NCI-H146 (cell line): ENCODE measurements at regions not wholly inside any gene's neighbourhood (a gene's known extent, or its start where the extent isn't known, plus 50 kb on each side); places are given as distances from the start of the nearest gene placed in this dataset.
"Not testable (repeated sequence)": the region's sequence is repeated elsewhere in the genome, so short reads cannot be mapped to it uniquely, and the experiment has no call there.

Source experiments
- DNase-seq: peaks from one replicate; lab custom pipeline; 2025; lab: John Stamatoyannopoulos, UW

DNA sequence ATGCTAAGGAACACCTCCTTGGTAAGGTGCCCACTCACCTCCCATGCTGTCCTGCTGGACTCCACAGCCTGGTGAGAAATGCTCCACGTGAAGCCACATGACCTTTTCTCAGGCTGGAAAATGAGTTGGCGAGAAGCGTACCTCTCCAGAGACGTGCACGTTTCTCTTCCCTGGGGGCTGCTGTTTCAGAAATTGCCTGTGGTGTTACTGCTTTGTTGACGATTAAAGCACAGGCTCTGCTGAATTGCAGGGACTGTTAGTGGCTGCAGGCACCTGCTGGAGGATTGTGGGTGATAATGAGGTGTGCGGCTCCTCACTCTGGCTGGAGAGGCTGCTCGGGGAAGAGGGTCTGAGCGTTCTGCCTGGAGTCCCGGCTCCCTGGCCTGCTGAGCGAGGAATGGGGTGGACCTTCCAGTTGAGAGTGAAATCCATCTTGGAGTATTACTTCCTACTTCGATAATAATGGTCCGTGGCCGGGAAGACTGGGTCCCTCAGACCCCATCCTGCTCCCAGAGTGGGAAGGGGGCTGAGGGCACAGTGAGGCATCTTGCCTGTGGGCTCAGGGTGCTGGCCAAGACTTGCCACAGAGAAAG, 199.3 kb upstream of the HDAC4 start:
- DNase-seq = no peak

DNA sequence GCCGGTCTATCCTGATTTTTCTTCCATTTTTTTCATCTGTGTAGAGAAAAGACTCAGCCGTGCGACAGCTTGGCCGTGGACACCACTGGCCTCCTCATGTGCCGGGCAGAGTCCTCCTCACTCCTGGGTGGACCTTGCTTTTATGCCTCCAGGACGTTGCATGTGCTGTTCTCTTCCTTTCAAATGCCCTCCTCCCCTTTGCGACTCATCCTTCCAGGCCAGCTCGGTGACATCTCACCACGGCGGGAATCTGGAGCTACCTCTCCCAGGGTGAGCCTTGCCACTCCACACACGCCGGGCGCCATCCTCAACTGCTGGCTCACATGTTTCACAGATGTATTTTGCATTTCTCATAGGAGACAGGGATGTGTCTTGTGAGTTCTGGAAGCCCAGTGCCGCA, 198.5 kb upstream of the HDAC4 start:
- DNase-seq = no peak

DNA sequence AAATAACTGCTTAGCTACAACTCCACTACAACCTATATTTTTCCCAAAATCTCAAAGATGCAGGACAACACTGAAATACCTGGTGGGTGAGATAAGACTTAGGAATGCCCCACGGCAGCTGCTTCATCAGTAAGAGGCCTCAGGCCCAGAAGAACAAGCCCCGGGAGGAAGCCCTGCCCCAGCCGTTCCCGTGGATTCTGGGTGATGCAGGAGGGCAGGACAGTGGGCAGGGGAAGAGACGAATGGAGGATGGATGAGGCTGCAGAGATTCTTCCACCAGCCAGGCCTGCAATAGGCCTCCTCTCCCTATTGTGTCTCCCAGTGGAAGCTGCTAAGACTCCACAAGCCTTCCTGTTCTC, 197.9 kb upstream of the HDAC4 start:
- DNase-seq = no peak

DNA sequence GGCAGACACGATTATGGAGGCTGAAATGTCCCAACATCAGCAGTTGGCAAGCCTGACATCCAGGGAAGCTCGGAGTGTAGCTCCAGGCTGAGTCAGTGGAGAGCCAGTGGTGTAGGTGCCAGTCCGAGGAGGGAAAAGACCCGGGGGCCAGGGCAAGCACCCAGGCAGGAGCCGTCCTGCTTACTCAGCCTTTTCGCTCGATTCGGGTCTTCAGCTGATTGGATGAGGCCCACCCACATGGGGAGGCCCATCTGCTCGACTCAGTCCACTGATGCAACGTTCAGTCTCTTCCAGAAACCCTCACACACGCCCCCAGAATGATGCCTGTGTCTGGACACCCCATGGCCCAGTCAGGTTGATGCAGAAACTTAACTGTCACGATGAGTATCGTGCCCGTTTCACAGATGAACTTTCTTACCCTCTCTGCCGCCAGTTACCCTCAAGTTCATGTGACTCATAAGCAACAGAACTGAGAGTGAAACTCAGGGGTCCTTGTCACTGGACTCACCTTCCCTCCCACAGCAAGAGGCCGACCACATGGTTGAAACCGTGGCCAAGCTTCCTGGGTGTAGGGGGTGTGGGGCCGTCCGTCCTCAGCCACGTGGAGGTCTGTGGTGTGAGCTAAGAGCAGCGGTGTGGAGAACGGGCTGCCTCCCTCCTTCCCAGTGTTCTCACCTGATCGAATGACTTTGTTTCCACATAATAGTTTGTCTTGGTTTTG, 197.4 kb upstream of the HDAC4 start:
- DNase-seq = no peak

DNA sequence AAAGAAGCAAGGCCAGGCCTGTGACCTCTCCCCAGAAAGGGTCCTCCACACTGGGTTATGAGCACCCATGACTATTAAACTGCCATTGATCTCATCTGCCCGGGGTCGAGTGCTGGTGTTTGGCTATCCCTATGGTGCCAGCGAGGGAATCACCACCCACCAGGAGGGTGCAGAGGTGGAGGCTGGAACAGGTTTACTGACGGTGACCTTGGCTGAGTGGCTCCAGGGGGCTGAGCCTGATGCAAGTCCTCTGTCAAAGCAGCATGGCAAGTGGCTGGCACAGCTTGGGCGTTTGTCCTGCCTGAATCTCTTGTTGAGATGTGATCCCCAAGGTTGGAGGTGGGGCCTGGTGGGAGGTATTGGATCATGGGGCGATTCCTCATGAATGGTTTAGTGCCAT, 196.4 kb upstream of the HDAC4 start:
- no peak for DNase-seq

DNA sequence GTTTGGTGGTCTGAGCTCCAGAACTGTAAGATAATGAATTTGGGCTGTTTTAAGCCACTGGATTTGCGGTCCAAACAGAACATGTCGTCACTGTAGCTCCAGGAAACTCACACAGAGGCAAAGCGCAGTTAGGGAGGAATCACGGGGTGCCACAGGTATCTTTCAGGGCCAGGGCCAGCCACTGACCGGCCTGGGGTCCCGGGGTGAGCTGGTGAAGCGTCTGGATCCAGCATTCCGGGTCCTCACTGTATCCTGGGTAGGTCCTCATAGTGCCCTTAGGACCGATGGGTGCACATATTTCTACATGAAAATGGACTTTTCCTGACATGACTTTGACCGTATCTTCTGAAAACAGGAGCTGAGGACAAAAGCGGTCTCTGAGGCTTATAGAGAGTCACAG, 196.0 kb upstream of the HDAC4 start:
- DNase-seq = no peak

DNA sequence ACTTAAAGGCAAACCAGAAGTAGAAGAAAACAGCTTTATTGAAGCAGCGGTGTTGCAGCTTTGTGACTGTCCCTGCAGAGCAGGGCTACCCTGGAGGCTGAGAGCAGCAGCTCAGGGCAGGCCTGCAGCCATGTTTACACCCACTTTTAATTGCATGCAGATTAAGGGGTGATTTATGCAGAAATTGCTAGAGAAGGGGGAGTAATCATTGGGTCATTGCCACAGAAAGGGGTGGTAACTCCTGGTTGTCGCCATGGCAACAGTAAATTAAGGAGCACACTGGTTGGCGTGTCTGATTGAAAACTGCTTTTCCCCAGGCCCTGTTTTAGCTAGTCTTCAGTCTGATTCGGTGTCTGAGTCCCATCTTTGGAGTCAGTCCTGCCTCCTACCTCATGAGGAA, 195.4 kb upstream of the HDAC4 start:
- DNase-seq = no peak

DNA sequence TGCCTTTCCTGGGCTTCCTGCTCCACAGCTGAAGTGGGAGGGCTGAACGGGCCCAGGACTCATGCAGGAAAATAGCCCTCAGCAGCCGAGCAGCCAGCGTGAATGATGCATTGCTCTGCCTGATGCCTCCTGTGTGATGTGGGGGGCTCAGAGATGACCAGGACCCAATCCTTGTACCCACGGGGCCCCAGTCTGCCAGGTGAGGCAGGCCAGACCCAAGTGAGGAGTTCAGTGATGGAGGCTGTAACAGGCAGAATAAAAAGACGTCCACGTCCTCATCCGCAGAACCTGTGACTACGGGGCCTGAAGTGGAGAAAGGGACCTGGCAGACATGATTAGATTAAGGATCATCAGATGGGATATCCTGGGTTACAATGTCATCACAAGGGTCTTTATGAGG, 194.9 kb upstream of the HDAC4 start:
- DNase-seq = no peak

DNA sequence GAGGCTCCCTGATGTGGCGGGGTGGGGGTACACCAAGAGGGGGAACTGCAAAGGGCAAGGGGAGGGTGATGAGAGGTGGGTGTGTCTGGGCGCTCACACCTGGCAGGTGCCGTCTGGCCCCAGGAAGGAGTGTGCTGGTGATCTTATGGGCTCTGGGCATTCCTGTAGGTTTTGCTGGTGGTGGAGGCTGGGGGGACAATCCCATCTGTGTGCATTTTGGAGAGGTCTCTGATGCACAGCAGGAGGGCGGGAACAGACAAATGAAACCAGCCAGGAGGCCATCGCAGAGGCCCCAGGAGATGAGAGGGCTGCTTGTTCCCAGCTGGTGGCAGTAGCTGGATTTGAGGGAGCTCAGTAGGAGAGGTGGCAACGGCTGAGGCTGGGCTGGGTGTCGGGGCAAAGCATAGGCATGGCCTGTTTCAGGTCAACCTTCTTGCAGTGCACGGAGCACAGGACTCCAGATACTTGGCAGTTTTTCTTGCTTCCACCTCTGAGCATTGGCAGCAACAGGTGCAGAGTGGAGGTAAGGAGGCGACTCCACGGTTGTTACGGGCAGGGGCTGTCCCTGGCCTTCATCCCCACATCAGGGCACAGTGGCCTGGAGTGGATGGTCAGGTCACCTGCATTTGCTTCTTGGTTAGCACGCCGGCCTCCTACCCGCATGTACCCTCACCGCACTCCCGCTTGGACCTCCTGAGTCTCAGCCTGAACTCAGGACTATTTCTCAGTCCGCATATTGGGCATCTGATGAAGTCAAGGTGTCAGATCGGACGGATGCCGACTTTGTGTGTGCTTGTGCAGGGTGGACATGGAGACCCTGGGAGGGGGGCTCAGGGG, 194.2 kb upstream of the HDAC4 start:
- no peak for DNase-seq

DNA sequence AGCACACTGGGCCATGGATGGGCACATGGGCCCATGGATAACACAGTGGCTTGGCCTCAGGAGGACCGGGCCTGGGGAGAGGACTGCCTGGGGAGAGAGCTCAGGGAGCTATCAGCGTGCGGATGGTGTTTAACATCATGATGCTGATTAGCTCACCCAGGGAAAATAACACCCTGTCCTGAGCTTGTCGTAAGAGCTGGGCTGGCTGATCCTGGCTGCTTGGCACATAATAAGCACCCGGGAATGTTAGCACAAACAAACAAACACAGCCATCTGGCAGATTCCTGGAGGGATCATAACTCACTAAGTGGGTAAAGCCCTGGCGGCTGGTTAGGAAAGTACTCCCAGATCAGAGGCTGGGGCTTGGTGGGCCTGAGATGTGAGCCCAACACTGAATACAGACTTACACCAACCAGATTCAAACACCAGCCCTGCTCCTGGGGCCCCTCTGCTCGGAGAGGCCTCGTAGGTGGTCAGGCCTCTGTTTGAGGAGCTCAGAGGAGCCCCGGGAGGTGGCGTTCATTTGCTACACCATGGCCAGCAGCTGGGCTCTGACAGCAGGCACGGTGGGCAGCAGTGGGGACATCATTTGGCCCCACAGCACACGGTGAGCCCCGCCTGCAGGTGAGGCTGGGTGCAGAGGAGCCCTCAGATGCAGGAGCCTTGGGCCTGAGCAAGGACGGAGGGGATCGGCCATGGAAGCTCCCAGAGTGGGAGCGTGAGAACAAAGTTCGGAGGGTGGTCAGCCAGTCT, 193.4 kb upstream of the HDAC4 start:
- no peak for DNase-seq

DNA sequence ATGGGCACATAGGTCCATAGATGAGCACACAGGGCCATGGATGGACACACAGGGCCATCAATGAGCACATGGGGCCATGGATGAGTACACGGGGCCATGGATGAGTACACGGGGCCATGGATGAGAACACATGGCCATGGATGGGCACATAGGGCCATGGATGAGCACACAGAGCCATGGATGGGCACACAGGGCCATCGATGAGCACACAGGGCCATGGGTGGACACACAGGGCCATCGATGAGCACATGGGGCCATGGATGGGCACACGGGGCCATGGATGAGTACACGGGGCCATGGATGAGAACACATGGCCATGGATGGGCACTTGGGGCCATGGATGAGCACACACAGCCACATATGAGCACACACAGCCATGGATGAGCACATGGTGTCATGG, 192.6 kb upstream of the HDAC4 start:
- DNase-seq = no peak

DNA sequence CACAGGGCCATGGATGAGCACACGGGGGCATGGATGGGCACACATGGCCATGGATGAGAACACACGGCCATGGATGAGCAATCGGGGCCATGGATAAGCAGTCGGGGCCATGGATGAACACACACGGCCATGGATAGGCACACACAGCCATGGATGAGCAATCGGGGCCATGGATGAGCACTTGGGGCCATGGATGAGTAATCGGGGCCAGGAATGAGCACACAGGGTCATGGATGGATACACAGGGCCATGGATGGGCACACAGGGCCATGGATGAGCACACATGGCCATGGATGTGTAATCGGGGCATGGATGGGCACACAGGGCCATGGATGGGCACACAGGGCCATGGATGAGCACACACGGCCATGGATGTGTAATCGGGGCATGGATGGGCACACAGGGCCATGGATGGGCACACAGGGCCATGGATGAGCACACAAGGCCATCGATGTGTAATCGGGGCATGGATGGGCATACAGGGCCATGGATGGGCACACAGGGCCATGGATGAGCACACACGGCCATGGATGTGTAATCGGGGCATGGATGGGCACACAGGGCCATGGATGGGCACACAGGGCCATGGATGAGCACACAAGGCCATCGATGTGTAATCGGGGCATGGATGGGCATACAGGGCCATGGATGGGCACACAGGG, 191.9 kb upstream of the HDAC4 start:
- not testable (repeated sequence) for DNase-seq

DNA sequence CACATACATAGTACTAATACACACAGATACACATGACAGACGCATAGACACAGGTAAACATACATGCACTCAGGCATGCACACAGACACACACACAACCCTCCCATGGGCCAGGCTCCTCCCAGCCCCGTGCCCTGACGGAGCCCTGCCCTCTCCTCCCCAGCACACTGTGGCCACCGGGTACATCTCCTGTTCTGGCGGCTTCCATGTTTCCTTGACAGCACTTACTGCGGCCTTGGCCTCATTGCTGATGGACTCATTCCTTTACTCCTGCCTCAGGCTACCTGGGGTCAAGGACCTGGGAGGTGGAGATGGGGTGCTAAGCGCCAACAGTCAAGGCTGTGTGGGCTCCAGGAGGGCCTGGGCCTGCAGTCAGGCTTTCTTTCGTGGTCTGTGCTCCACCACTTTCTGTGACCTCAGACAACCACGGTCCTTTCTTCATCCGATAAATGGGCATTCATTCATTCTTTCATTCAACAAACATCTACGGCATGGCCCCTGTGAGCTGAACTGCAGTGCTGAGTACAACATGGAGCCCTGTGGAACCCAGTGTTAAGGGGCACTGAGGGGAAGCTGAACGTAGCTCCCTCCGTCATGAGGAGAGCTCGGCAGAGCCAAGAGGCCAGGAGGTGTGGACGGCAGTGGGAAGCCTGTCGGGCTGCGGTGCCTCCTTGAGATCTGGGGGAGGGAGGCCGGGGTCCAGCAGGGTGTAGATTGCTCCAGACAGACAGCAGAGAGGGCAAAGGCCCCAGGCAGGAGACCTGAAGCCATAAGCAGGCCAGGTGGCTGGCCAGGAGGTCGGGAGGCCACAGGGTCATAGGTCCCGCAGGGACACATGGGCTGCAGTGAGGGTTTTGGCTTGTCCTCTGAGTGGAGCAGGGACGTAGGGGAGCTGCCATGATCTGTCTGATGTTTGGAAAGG, 190.4 kb upstream of the HDAC4 start:
- DNase-seq = no peak

DNA sequence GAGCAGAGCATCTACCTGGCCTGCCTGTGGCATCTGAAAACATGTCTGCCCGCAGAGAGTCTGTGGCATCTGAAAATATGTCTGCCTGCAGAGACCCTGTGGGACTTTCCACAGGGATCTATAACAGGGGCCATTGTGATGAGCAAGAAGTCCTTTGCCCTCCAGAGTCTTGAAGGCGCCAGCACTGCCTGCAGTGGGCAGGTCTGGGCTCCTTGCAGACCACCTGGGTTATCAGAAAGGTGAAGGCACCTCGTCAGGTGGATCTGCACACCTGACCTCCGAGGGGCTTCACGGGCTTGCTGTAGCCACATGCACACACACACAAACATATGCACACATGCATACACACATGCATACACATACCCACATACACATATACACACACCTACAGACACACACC, 189.5 kb upstream of the HDAC4 start:
- no peak for DNase-seq

DNA sequence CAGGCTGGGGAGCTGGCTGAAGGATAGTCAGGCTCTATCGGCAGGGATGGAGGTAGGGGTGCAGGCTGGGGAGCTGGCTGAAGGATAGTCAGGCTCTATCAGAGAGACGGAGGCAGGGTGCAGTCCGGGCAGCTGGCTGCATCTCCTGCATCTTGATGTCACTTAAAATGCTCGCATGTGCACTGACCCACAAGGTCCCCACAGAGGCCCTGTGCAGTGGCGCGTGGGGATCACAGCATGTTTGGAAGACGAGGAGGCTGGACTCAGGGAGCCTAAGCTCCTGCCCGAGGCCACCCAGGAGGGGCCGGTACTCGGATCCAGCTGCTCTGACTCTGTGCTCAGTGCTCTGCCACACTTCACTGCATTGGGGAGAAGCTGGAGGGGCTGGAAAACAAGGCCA, 189.0 kb upstream of the HDAC4 start:
- no peak for DNase-seq

DNA sequence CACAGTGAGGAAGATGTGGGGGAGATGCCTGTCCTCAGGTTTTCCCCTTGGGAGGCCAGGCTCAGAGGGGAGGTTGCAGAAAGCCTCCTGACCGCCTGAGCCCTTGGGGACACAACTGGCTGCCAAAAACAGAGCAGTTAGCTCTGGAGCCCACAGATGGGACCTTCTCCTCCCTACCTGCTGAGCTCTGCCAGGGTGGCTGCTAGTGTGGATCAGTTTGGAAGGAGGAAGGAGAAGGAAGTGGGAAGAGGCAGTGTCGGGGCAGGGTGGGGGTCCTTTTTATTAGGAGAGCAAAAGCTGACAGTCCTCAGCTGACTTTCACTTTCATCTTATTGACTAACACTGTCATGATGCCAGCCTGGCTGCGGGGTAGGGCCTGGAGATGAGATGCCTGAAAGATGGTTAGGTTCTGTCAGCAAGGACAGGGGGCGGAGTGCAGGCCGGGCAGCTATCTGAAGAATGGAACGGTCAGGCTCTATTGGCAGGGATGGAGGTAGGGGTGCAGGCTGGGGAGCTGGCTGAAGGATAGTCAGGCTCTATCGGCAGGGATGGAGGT, 188.5 kb upstream of the HDAC4 start:
- DNase-seq = no peak

DNA sequence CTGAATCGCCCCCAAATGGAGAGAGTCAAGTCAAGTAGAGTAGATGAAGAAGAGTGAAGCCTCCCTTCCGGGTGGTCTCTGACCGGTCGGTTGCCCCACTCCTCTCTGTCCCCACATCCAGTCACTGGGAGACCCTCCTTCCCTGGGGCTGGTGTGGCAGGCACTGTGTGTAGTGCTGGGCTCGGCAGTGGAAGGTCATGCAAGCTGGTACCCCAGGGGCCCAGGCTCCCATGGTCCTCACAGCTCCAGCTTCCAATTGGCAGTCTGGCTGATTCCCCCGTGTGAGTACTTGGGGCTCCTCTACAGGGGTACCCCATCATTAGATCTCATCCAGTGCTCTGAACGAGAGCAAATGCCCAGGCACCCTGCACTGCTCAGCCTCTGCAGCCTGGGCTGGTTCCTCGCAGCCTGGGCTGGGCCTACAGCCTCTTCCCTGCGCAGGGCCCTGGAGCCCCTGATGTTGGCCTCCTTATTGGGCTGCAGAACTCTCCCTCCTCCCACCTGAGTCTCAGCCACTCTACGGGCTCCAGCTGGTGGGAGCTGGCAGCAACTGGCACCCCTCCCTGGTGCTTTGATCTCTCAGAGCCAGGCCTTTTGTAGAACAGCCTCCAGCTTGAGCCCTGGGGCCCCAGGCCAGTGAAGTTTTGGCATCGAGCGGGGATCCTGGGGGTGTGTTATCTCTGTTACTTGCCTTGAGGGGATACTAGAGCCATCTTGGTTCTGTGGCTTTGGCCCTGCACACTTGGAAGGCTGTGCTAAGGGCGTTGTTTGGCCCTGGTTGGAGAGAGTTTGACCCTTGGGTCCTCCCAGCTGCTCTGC, 187.8 kb upstream of the HDAC4 start:
- no peak for DNase-seq

DNA sequence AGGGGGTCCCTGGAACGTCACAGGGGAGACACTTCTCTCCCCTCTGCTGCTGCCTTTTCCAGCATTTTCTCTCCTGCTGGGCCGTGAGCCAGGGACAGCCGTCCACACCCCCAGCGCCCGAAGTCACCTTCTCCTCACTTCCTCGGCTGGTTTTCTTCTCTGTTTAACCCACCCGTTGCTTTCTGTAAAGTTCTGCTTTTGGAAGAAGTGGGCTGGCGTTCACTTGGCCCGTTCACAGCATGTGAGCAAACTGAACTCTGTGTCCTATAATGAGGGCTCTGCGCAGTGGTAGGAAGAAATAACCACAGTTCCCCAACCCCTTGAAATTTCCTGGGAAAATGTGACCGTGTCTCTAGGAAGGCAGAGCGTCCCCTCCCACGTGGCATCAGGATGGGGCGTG, 187.0 kb upstream of the HDAC4 start:
- DNase-seq = no peak

DNA sequence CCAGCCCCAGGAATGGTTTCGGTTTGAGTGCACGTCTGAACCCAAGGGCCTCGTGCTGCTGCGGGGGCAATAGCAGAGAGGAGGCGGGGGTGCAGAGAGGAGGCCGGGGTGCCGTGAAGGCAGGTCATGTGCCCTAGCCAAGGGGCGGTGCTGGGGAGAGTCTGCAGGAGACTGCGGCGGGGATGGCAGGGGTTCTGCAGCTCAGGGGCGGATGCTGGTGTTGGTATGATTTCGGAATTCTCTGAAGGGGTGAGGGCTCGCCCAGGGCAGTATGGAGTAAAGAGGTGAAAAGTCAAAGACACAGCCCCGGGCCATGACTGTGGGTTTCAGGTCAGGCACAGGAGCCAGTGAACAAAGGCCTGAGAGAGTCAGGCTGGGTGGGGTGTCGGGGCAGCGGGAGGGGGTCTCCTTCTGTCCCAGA, 186.5 kb upstream of the HDAC4 start:
- DNase-seq = no peak
